GM13976 (cell line): ENCODE measurements at regions not wholly inside any gene's neighbourhood (a gene's known extent, or its start where the extent isn't known, plus 50 kb on each side); places are given as distances from the start of the nearest gene placed in this dataset.

Experiments
- DNase-seq: peaks from one replicate; pipeline ENCODE4 v3.0.0; 2012; ENCODE audit warnings: low spot score
- in situ Hi-C: fragments of 300-500 bp; cut with MboI; formaldehyde crosslinking; loops from one replicate; pipeline ENCODE4 v1.12.0; 2022; ENCODE audit warnings: low sequenced_read_pairs, mixed read lengths, inconsistent platforms; ENCODE audit not compliant: unreplicated experiment
- TF ChIP-seq, protein P1 (sequence below): IDR thresholded peaks from 2 replicates; pipeline ENCODE4 v1.5.1; 2012; ENCODE audit warnings: borderline replicate concordance, mild to moderate bottlenecking; ENCODE audit not compliant: insufficient read depth; ENCODE audit errors: extremely low read depth, missing control alignments, control extremely low read depth

DNA sequence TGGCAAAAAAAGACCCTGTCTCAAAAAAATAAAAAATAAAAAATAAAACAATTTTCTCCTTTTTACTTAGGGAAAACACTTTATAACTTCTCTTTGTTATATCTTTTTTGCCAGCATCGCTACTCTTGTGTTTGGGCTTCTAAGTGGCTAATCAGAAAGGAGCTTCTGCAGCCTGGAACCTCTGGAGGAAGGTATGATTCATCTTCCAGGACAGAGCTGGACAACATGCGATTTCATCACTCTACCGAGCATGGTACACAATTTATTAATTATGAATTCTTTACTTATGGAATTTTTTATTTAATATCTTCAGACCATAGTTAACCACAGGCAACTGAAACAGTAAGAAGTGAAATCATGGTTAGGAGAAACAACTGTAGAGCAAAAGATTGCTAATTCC lies 1254.3 kb upstream of the AGA start:
- in situ Hi-C loops = no loop called here
- TF ChIP-seq, protein P1, sequence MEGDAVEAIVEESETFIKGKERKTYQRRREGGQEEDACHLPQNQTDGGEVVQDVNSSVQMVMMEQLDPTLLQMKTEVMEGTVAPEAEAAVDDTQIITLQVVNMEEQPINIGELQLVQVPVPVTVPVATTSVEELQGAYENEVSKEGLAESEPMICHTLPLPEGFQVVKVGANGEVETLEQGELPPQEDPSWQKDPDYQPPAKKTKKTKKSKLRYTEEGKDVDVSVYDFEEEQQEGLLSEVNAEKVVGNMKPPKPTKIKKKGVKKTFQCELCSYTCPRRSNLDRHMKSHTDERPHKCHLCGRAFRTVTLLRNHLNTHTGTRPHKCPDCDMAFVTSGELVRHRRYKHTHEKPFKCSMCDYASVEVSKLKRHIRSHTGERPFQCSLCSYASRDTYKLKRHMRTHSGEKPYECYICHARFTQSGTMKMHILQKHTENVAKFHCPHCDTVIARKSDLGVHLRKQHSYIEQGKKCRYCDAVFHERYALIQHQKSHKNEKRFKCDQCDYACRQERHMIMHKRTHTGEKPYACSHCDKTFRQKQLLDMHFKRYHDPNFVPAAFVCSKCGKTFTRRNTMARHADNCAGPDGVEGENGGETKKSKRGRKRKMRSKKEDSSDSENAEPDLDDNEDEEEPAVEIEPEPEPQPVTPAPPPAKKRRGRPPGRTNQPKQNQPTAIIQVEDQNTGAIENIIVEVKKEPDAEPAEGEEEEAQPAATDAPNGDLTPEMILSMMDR = no peak
- no peak for DNase-seq

DNA sequence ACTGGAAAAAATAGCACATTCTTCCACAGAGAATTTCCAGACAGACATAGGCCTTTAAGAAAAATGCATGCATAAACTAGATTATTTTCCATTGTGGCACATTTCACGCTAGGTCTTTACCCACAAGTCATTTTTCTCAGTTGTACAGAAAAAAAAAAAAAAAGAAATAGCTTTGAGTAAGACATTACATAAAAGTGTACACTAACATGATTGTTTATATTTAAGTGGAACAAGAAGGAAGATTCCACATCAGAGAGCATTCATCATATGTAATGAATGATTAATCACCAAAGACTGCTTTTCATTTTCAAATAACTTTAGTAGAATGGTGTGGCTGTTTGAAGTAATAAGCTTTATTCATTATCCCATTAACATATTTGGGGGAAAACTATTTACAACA lies 1270.2 kb upstream of the AGA start:
- in situ Hi-C loops = no loop called here
- no peak for DNase-seq
- TF ChIP-seq, protein P1 = no peak

DNA sequence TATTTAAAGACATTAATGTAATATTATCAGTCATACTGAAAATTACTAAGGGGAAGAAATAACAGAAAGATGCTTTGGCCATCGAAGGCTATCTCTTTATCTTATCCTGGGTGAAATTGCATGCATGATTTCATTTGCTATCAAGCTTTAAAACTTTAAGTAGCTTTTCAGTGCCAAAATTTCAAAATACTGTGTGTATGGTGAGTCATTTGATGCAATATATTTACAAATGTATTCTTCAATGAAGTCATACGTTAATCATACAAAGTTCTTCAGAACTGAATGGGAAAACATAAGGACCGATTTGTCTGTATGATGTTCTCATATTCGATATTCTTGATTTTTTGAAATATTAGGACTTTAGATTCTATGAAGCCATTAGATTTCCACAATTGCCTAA lies 1295.8 kb upstream of the AGA start:
- DNase-seq = no peak
- in situ Hi-C loops = no loop called here
- TF ChIP-seq, protein P1 = no peak

DNA sequence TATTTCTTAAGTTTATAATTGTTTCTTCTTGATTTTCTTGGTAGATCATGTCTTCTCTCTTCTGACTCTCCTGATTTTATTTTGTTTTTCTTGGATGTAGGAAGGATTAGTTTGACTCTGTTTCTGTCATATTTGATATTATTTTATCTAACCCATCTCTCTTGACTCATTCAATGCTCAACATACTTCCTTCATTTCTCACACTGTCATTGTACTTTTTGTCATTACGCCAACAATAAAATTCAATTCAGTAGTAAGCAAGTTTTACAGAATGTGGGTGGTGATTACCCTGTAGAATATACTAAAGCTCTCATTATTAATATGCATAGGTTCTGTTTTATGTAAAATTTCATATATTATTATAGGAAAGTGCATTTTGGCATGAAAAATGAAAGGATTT lies 1303.0 kb upstream of the AGA start:
- in situ Hi-C loops = no loop called here
- TF ChIP-seq, protein P1 = no peak
- no peak for DNase-seq

DNA sequence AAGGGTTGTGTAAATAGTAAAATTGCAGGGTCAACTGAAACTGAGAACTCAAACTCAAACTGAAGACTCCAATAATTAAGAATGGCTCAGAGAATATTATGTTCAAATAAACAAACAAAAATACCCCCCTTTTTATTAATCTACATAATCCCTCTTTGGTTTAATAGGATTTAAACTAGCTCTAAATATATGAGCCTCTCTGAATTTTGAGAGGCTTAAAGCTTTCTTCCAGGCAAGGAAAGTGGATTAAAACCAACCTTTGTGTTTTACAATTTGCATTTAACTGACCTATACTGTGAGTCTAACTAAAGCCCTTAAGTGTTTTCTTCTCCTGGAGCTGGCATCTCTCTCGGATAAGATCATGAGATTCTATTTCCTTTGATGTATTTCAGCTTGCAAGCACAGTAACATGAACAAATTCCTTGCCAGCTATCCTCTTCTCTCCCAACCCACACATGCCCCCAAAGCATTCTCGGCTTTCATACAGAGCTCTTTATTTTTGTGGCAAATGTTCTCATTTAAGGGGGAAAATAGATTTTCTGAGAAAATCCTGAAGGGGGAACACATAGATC lies 1310.8 kb upstream of the AGA start:
- DNase-seq = no peak
- TF ChIP-seq, protein P1 = no peak

DNA sequence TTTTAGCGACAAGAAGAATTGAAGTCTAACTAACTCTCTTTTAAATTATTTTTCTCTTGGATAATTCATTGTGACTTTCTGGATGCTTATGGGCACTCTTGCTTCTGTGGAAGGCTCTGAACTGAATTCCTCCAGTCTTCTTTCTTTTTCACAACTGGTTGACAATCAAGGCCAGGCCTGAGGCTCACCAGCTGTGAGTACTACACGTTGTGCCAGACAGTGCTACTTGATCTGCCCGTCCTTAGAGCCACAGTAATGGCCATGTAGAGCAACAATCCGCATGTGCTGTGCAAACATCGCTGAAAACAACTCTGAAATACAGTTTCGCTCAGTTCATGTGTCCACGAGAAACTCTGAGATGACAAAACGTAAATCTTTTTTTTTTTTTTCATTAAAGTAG lies 1336.3 kb upstream of the AGA start:
- in situ Hi-C loops = no loop called here
- no peak for DNase-seq
- TF ChIP-seq, protein P1 = no peak

More for the DNA sequence above, 1310.8 kb upstream of the AGA start:
- in situ Hi-C loops = no loop called here

DNA sequence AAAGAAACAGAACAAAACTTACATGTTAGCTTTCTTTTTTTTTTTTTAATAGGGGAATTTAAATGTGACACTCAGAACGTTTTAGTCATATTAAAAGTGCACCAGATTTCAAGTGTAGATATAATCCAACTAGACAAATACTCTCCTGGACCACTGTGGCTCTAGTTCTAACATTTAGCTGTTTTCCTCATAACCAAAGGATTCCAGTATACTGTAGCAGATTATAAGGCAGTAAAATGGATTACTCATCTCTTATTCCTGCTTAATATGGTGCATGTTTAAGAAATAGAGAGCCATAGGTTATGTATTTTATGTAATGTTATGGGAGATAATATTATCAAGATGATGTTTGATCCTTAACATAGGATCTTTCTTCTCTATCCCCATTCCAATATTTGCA lies 1339.5 kb upstream of the AGA start:
- in situ Hi-C loops = no loop called here
- no peak for DNase-seq
- TF ChIP-seq, protein P1 = no peak
